HepG2 (cell line): ENCODE measurements at regions not wholly inside any gene's neighbourhood (a gene's known extent, or its start where the extent isn't known, plus 50 kb on each side); places are given as distances from the start of the nearest gene placed in this dataset.

Experiments
- ATAC-seq: fragments of 200-7000 bp; cut with Tn5 transposase; 3 replicates; pipeline ENCODE4 v1.9.1; 2020; ENCODE audit warnings: mild to moderate bottlenecking, moderate library complexity
- BruUV-seq: library from RNA; stranded (reverse); fragments of 400-500 nt; replicated peaks from 2 replicates; lab custom pipeline; 2021; lab: Mats Ljungman, UMichigan
- CTCF ChIA-PET: fragments of 300-600 bp; formaldehyde crosslinking; extraction: SDS; loops from one replicate; lab custom pipeline; 2021; ENCODE audit warnings: low total read pairs, inconsistent platforms, low intra/inter-chr PET ratio; lab: Yijun Ruan, JAX
- POLR2A ChIA-PET: fragments of 350-600 bp; sonication (Branson Sonifier 250); formaldehyde crosslinking; loops from one replicate; lab custom pipeline; 2020; ENCODE audit warnings: antibody characterized with exemption, inconsistent platforms; lab: Yijun Ruan, JAX
- DNase-seq: peaks from one replicate; pipeline ENCODE4 v3.0.0-alpha.2; 2015; ENCODE audit warnings: low spot score
- FAIRE-seq: peaks from 3 replicates; lab custom pipeline; 2011; peaks lifted over from hg19 to GRCh38; lab: Jason Lieb, UNC
- H2AFZ ChIP-seq: one replicate; pipeline ENCODE4 v1.6.1; 2011; ENCODE audit warnings: low read length, inconsistent platforms
- H3K27ac ChIP-seq: fragments of 300-600 bp; 3 replicates; pipeline ENCODE4 v1.8.0; 2011; ENCODE audit warnings: mixed run types, mild to moderate bottlenecking, mixed read lengths, low read length, inconsistent platforms; ENCODE audit not compliant: insufficient read depth; ENCODE audit errors: extremely low read length
- H3K27me3 ChIP-seq, 2 experiments: fragments of 200-600 bp in 1 of 2; 2 replicates in 1 of 2; 3 replicates in 1 of 2; pipeline versions ENCODE4 v1.6.0 to v1.8.0; 2011; ENCODE audit warnings: low read length in 2 of 2, mild to moderate bottlenecking in 2 of 2, moderate library complexity in 2 of 2, inconsistent platforms in 1 of 2; ENCODE audit not compliant: insufficient read depth in 2 of 2, control insufficient read depth in 1 of 2
- H3K36me3 ChIP-seq, 2 experiments: fragments of 200-600 bp in 1 of 2; replicated peaks in 1 of 2; 2 replicates in 1 of 2; 3 replicates in 1 of 2; pipeline versions ENCODE4 v1.5.1 to v1.8.0; 2011; ENCODE audit warnings: low read length in 2 of 2, inconsistent platforms in 1 of 2; ENCODE audit not compliant: insufficient read depth in 2 of 2, control insufficient read depth in 1 of 2
- H3K4me1 ChIP-seq: 2 replicates; pipeline ENCODE4 v1.5.1; 2012; ENCODE audit warnings: low read length, inconsistent platforms; ENCODE audit not compliant: insufficient read depth
- H3K4me2 ChIP-seq: 2 replicates; pipeline ENCODE4 v1.6.0; 2011; ENCODE audit warnings: low read depth, low read length, inconsistent platforms
- H3K4me3 ChIP-seq, 3 experiments: fragments of 200-600 bp in 1 of 3; sonication (generic), shearing (Covaris generic) in 1 of 3; replicated peaks in 1 of 3; 2 replicates each; pipeline ENCODE4 v1.5.1; 2011 to 2016; ENCODE audit warnings: low read length in 3 of 3, inconsistent platforms in 2 of 3, low read depth in 2 of 3, mild to moderate bottlenecking in 2 of 3, control low read depth in 1 of 3, mixed read lengths in 1 of 3; ENCODE audit not compliant: insufficient read depth in 1 of 3
- H3K79me2 ChIP-seq: one replicate; pipeline ENCODE4 v1.6.1; 2011; ENCODE audit warnings: low read length, inconsistent platforms; ENCODE audit not compliant: insufficient read depth
- H3K9ac ChIP-seq: 2 replicates; pipeline ENCODE4 v1.6.0; 2011; ENCODE audit warnings: mild to moderate bottlenecking, low read depth, low read length, inconsistent platforms; ENCODE audit not compliant: insufficient read depth
- H3K9me3 ChIP-seq: 2 replicates; pipeline ENCODE4 v1.5.1; 2012; ENCODE audit warnings: mild to moderate bottlenecking, low read length
- H4K20me1 ChIP-seq: 2 replicates; pipeline ENCODE4 v1.6.0; 2011; ENCODE audit warnings: inconsistent platforms, mild to moderate bottlenecking, low read length, moderate library complexity; ENCODE audit not compliant: insufficient read depth
- ARHGAP35 ChIP-seq: sonication (generic); formaldehyde crosslinking; IDR thresholded peaks from 2 replicates; pipeline ENCODE4 v1.9.0; 2022; ENCODE audit warnings: mild to moderate bottlenecking, inconsistent platforms, moderate library complexity, missing genetic modification reagents, borderline replicate concordance
- ATF4 ChIP-seq, 2 experiments: fragments of 450-650 bp in 1 of 2; sonication (generic) in 1 of 2; formaldehyde crosslinking; IDR thresholded peaks; 2 replicates each; pipeline versions ENCODE4 v1.5.0 to v1.8.0; 2020 to 2022; ENCODE audit warnings: mild to moderate bottlenecking in 1 of 2, missing genetic modification reagents in 1 of 2
- CEBPB ChIP-seq: IDR thresholded peaks from 2 replicates; pipeline ENCODE4 v1.6.1; 2011; ENCODE audit warnings: low read depth, low read length, improper control_type of control experiment, borderline replicate concordance
- IRF2 ChIP-seq: IDR thresholded peaks from 2 replicates; pipeline ENCODE4 v1.6.1; 2018; ENCODE audit warnings: missing genetic modification reagents, missing compliant biosample characterization
- ZMAT5 ChIP-seq: sonication (generic); formaldehyde crosslinking; IDR thresholded peaks from 2 replicates; pipeline ENCODE4 v1.5.0; 2020; ENCODE audit warnings: mild to moderate bottlenecking, low read depth, missing genetic modification reagents, borderline replicate concordance
- ZNF496 ChIP-seq: sonication (generic); formaldehyde crosslinking; IDR thresholded peaks from 2 replicates; pipeline ENCODE4 v1.8.1; 2023; ENCODE audit warnings: mild to moderate bottlenecking, moderate library complexity, missing genetic modification reagents; ENCODE audit not compliant: insufficient replicate concordance
- ZNF572 ChIP-seq: sonication (generic); formaldehyde crosslinking; IDR thresholded peaks from 2 replicates; pipeline ENCODE4 v1.5.1; 2020; ENCODE audit warnings: mild to moderate bottlenecking, missing genetic modification reagents
- ZNF652 ChIP-seq: IDR thresholded peaks from 2 replicates; pipeline ENCODE4 v1.6.1; 2016; ENCODE audit warnings: low read depth, borderline replicate concordance
- WGBS: methylation state at CpG from one replicate; pipeline ENCODE4 v1.1.6; 2017; ENCODE audit warnings: low lambda C conversion rate; 5-methylcytosine and 5-hydroxymethylcytosine counted together
- in situ Hi-C: cut with HindIII; loops from 2 replicates; pipeline ENCODE4 v1.10.0; 2017; ENCODE audit warnings: low pct_unique_long_range_greater_than_20kb; ENCODE audit not compliant: extremely low pct_ligation_motif_present
- intact Hi-C: fragments of 100-400 bp; cut with micrococcal nuclease; formaldehyde crosslinking; loops from one replicate; pipeline ENCODE4 v1.10.0; 2022; ENCODE audit not compliant: unreplicated experiment
- TF ChIP-seq, protein P1 (sequence below): sonication (generic); formaldehyde crosslinking; conservative IDR thresholded peaks from 2 replicates; pipeline ENCODE4 v1.8.0; 2022; ENCODE audit warnings: mild to moderate bottlenecking, moderate library complexity, missing genetic modification reagents

GRCh38 chr11:127454856-127455255 is 454.3 kb upstream of the KIRREL3 start:
- in situ Hi-C loops (no loop called here), intact Hi-C loops (no loop called here)
- DNase-seq (no peak), FAIRE-seq (no peak), ATAC-seq (no peak)
- TF ChIP-seq ZNF652 (CRISPR knock-in tag) (peak; percentile 17; the same call in 1 of the 2 replicates), ATF4 (CRISPR knock-in tag; IDR thresholded peaks at IDR 0.05) (no peak)
- TF ChIP-seq, protein P1, sequence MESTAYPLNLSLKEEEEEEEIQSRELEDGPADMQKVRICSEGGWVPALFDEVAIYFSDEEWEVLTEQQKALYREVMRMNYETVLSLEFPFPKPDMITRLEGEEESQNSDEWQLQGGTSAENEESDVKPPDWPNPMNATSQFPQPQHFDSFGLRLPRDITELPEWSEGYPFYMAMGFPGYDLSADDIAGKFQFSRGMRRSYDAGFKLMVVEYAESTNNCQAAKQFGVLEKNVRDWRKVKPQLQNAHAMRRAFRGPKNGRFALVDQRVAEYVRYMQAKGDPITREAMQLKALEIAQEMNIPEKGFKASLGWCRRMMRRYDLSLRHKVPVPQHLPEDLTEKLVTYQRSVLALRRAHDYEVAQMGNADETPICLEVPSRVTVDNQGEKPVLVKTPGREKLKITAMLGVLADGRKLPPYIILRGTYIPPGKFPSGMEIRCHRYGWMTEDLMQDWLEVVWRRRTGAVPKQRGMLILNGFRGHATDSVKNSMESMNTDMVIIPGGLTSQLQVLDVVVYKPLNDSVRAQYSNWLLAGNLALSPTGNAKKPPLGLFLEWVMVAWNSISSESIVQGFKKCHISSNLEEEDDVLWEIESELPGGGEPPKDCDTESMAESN (CRISPR knock-in tag), result no peak
- WGBS, result 1% methylated on average over 4 of the region's 4 CpGs
- Histone ChIP-seq H4K20me1 (no peaks in the 10 kb centered on the region), H3K9ac (no peak overlapping the region), H3K27me3 (no peaks in the 10 kb centered on the region), H3K4me3 (no peak overlapping the region), H3K9me3 (0 out of 2 replicates have a peak, but pooled peaks cover 3% of the 10 kb centered on the region), H3K4me2 (no peak overlapping the region), H2AFZ (no peak overlapping the region), H3K79me2 (no peaks in the 10 kb centered on the region), H3K27ac (no peak overlapping the region), H3K4me1 (no peaks in the 10 kb centered on the region), H3K36me3 (no peaks in the 10 kb centered on the region)
- no TSS peak for BruUV-seq
- ChIA-PET CTCF (no interaction called here), POLR2A (no interaction called here)

DNA sequence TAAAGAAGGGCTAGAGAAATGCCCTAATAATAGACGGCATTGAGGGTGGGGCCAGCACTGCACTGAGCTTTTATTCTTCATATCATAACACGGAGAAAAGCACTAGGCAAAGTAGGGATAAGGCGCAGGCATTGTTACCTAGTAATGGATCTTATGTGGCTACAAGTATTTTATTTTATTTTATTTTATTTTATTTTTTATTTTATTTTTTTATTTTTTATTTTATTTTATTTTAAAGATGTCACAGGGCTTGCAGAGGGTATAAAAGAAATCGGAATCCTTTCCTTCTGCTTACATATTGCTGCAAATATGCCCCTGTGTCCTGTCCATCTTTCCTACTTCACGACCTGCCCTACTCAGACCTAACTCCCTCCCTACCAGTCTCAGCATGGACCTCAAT is 452.0 kb upstream of the KIRREL3 start:
- no peak overlapping the region for H3K9ac ChIP-seq
- no peak for FAIRE-seq
- H3K4me1 ChIP-seq, result no peaks in the 10 kb centered on the region
- ATAC-seq, result no peak
- 21% methylated on average over 5 of the region's 5 CpGs for WGBS
- in situ Hi-C loops, result no loop called here
- H3K27ac ChIP-seq, result no peak overlapping the region
- TF ChIP-seq ZNF572 (CRISPR knock-in tag) (no peak), ZMAT5 (CRISPR knock-in tag) (no peak), ARHGAP35 (CRISPR knock-in tag) (no peak), IRF2 (no peak), CEBPB (no peak), ZNF496 (CRISPR knock-in tag) (no peak)
- ChIA-PET POLR2A (no interaction called here), CTCF (no interaction called here)
- H3K4me3 ChIP-seq, result no peak overlapping the region
- no TSS peak for BruUV-seq
- H3K4me2 ChIP-seq, result no peak overlapping the region
- DNase-seq, result no peak
- H3K27me3 ChIP-seq, result no peaks in the 10 kb centered on the region
- H3K36me3 ChIP-seq, result no peaks in the 10 kb centered on the region
- no peaks in the 10 kb centered on the region for H4K20me1 ChIP-seq
- peaks cover 7% of the 10 kb centered on the region; the same call in 1 of the 2 replicates for H3K9me3 ChIP-seq
- H2AFZ ChIP-seq, result no peak overlapping the region
- intact Hi-C loops, result no loop called here
- H3K79me2 ChIP-seq, result no peaks in the 10 kb centered on the region
